Upper lobe of right lung (tissue), 1 donor: ENCODE measurements at regions not wholly inside any gene's neighbourhood (a gene's known extent, or its start where the extent isn't known, plus 50 kb on each side); places are given as distances from the start of the nearest gene placed in this dataset.

Experiments
- ATAC-seq: fragments of 200-7000 bp; cut with Tn5 transposase; one replicate; pipeline ENCODE4 v1.9.1; 2020; ENCODE audit warnings: mild to moderate bottlenecking, moderate library complexity
- DNase-seq: peaks from one replicate; pipeline ENCODE4 v3.0.0-alpha.2; 2020
- H3K27ac ChIP-seq: fragments of 200-600 bp; one replicate; pipeline ENCODE4 v1.8.0; 2022
- H3K27me3 ChIP-seq: fragments of 200-600 bp; one replicate; pipeline ENCODE4 v1.8.0; 2022; ENCODE audit warnings: mild to moderate bottlenecking
- H3K36me3 ChIP-seq: fragments of 200-600 bp; one replicate; pipeline ENCODE4 v1.8.0; 2022
- H3K4me1 ChIP-seq: fragments of 200-600 bp; one replicate; pipeline ENCODE4 v1.8.0; 2022
- H3K4me3 ChIP-seq: fragments of 200-600 bp; one replicate; pipeline ENCODE4 v1.8.0; 2022; ENCODE audit warnings: mild to moderate bottlenecking
- H3K9me3 ChIP-seq: fragments of 200-600 bp; one replicate; pipeline ENCODE4 v1.8.0; 2022
- CTCF ChIP-seq: fragments of 200-600 bp; IDR thresholded peaks from one replicate; pipeline ENCODE4 v1.8.0; 2022; ENCODE audit warnings: antibody characterized with exemption
- intact Hi-C: fragments of 100-400 bp; cut with DNase I; formaldehyde crosslinking; loops from one replicate; pipeline ENCODE4 v1.11.0; 2022
- donor health status: DM: no; HTN: yes; CAD: no; lungs with severe emphysema.

GRCh38 chr4:147096667-147097604 is 151.3 kb upstream of the TTC29 start:
- no peak for DNase-seq
- Histone ChIP-seq H3K4me1 (no peaks in the 10 kb centered on the region), H3K9me3 (no peaks in the 10 kb centered on the region), H3K4me3 (no peak overlapping the region), H3K27ac (no peak overlapping the region), H3K27me3 (no peaks in the 10 kb centered on the region), H3K36me3 (no peaks in the 10 kb centered on the region)
- ATAC-seq, result peak; percentile 63
- TF ChIP-seq CTCF, result peak; percentile 71
- intact Hi-C loops, result no loop called here

GRCh38 chr4:147101678-147102077 is 156.0 kb upstream of the TTC29 start:
- Histone ChIP-seq H3K4me3 (no peak overlapping the region), H3K36me3 (no peaks in the 10 kb centered on the region), H3K4me1 (peaks cover 3% of the 10 kb centered on the region), H3K27ac (no peak overlapping the region), H3K9me3 (no peaks in the 10 kb centered on the region), H3K27me3 (no peaks in the 10 kb centered on the region)
- no peak for ATAC-seq
- intact Hi-C loops, result no loop called here
- no peak for TF ChIP-seq CTCF
- no peak for DNase-seq

- intact Hi-C loops, result no loop called here
- ATAC-seq, result no peak
- Histone ChIP-seq H3K9me3 (no peaks in the 10 kb centered on the region), H3K4me1 (peaks cover 3% of the 10 kb centered on the region), H3K27ac (no peak overlapping the region), H3K4me3 (no peak overlapping the region), H3K27me3 (no peaks in the 10 kb centered on the region), H3K36me3 (no peaks in the 10 kb centered on the region)
- no peak for TF ChIP-seq CTCF
- DNase-seq, result no peak
Observed at GRCh38 chr4:147102596-147102995, 156.9 kb upstream of the TTC29 start.

- ATAC-seq (peak; percentile 77), DNase-seq (no peak)
- Histone ChIP-seq H3K9me3 (no peaks in the 10 kb centered on the region), H3K27me3 (no peaks in the 10 kb centered on the region), H3K36me3 (no peaks in the 10 kb centered on the region), H3K4me1 (peaks cover 3% of the 10 kb centered on the region), H3K27ac (no peak overlapping the region), H3K4me3 (no peak overlapping the region)
- no peak for TF ChIP-seq CTCF
- intact Hi-C loops, result no loop called here
Observed at GRCh38 chr4:147103403-147103946, 157.8 kb upstream of the TTC29 start.

- Histone ChIP-seq H3K9me3 (no peaks in the 10 kb centered on the region), H3K4me1 (peaks cover 3% of the 10 kb centered on the region), H3K36me3 (no peaks in the 10 kb centered on the region), H3K27me3 (no peaks in the 10 kb centered on the region), H3K4me3 (no peak overlapping the region), H3K27ac (no peak overlapping the region)
- DNase-seq (no peak), ATAC-seq (no peak)
- intact Hi-C loops, result no loop called here
- no peak for TF ChIP-seq CTCF
Observed at GRCh38 chr4:147104768-147105167, 159.1 kb upstream of the TTC29 start.
